Glomerular visceral epithelial cell (primary cell): ENCODE measurements at regions not wholly inside any gene's neighbourhood (a gene's known extent, or its start where the extent isn't known, plus 50 kb on each side); places are given as distances from the start of the nearest gene placed in this dataset.

Experiments used
- DNase-seq: peaks from one replicate; pipeline ENCODE4 v3.0.0-alpha.2; 2016; ENCODE audit errors: extremely low spot score

DNA sequence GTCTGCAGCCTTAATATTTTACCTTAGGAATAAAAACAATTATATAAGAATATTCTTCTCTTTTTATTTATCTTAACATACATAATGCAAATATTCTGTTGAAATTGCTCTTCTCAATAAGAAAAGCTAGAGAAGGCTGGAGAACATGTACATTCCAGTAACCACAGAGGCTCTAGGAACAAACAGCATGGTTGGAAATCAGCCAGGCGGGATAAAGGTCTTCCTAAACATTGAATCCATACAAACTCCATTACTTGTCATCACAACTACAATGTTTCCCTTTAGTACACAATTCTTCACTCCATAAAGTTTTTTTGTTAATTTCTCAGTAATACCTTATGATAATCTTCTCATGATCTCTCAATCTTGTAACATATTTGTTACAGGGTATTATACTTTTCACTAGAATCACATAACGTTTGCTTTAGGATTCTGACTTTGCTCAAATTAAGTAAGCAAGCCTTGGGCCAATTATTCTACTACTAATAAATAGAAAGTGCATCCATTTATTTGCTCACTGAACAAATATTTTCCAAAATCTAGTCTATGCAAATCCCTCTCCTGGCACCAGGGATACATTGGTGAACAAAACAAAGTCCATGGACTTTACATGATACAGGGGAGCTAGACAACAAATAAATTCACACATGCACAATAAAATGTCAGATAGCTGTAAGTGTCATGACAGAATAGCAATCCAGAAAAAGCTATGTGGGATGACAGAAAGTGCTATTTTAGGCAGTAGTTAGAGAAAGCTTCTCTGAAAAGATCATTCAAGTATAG lies 237.5 kb upstream of the TMTC1 start:
- no peak for DNase-seq

GRCh38 chr12:30019366-30020140 lies 235.8 kb upstream of the TMTC1 start:
- DNase-seq = no peak

- DNase-seq = no peak
These were observed 232.9 kb upstream of the TMTC1 start for GRCh38 chr12:30016540-30017055.

DNA sequence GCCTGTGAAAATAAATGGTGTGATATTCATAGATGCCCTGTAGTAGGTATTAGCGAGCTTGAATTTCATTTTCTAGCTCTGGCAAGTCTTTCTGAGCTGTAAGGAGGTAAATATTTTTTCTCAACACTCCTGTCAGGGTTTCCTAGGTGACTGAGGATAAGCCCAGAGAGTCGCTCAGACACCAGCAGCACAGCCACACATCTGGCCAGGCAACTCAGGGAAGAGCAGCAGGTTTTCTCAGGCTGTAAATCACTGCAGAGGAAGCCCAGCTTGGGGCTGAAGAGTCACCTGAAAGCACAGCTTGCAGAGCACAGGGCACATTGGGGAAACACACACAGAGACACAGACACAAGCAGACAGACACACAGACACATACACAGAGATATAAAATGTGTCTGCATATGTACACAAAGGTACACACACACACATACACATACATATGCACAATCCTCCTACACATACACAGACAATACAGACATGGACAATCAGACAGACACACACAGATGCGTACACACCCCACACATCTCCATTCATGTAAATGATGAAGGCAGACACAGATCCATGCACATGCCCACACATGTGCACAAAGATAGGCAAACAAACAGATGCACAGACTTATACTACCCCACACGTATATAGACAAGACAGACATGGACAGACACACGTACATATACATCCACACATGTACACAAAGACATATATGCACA lies 232.0 kb upstream of the TMTC1 start:
- no peak for DNase-seq

GRCh38 chr12:30014991-30015390 lies 231.2 kb upstream of the TMTC1 start:
- no peak for DNase-seq

- DNase-seq = no peak
These were observed 229.2 kb upstream of the TMTC1 start for GRCh38 chr12:30012816-30013450.

- peak; percentile 1 for DNase-seq
These were observed 226.6 kb upstream of the TMTC1 start for GRCh38 chr12:30010071-30011052.

GRCh38 chr12:30006021-30006420 lies 222.3 kb upstream of the TMTC1 start:
- no peak for DNase-seq

GRCh38 chr12:30003321-30003720 lies 219.6 kb upstream of the TMTC1 start:
- DNase-seq = no peak

DNA sequence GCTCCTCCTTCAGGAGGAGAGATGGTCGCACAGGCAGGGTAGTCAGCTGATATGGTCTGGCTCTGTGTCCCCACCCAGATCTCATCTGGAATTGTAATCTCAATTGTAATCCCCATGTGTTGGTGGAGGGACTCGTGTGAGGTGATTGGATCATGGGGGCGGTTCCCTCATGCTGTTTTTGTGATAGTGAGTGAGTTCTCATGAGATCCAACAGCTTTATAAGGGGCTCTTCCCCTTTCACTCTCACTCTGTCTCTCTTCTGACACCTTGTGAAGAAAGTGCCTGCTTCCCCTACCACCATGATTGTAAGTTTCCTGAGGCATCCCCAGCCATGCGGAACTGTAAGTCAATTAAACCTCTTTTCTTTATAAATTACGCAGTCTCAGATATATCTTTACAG lies 218.9 kb upstream of the TMTC1 start:
- DNase-seq = no peak

DNA sequence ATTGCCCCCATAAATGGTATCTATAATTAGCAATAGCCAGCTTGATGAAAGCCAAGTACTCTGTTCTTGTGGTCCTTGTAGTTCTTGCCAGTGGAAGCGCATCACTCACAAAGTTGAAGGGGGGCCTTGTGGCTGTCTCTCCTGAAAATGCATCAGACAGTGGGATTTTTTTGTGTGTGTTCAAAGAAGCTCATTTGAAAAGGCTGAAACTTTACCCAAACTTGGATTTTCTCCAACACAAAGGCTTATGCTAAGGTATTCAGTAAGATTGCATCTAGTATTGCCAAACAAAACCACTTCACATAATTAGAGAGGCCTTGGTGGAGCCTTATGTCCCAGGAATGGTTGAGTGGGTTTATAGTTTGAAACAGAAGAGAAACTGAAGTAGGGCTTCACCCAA lies 216.7 kb upstream of the TMTC1 start:
- DNase-seq = no peak

DNA sequence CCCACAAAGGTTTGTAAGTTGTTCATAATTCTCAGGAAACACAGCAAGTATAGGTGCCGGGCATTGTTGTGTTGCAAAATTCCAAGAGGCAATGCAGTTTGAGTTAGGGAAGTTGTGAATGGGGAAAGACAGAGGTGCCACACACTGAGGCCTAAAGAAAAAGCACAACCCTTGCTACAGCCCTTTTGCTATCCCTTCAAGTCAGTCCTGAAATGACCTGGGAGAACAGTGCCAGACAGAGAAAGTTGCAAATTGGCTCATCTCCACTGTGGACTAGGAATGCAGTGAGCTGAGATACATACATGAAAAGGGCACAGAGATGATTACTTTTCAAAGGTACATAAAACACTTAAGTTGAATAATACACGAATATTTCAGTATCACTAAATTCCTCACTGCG lies 213.3 kb upstream of the TMTC1 start:
- DNase-seq = no peak

DNA sequence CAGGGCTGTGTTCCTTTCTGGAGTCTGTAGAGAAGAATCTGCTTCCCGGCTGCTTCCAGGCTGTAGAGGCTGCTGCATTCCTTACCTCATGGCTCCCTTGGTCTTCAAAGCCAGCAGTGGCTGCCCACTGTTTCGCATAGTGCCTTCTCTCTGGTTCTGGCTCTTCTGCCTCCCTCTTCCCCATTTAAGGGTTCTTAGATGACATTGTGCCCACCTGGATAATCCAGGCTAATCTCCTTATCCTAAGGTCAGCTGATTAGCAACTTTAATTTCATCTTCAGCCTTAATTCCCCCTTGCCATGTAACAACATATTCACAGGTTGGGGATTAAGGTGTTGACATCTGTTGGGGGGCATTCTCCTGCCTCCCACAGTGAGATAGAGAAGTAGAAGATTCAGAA lies 208.6 kb upstream of the TMTC1 start:
- DNase-seq = no peak

GRCh38 chr12:29991924-29992323 lies 208.2 kb upstream of the TMTC1 start:
- DNase-seq = no peak

DNA sequence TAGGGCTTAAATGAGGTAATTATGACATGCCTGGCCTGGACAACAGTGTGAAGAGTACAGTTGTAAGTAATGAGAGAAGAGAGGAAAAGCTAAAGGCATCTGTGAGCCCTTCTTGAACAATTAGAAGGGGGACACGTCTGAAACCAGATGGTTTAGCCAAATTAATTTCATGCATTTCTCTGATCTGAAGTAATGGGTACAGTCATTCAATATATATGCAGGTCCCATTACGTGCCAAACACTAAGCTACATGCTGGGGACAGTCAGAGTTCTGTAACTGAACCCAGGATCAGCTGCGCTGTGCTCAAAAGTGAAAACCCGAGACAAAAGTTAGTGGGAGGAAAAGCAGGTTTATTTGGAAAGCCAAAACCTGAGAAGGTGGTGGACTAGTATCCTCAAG lies 207.2 kb upstream of the TMTC1 start:
- no peak for DNase-seq

- no peak for DNase-seq
These were observed 200.1 kb upstream of the TMTC1 start for GRCh38 chr12:29983851-29984250.

DNA sequence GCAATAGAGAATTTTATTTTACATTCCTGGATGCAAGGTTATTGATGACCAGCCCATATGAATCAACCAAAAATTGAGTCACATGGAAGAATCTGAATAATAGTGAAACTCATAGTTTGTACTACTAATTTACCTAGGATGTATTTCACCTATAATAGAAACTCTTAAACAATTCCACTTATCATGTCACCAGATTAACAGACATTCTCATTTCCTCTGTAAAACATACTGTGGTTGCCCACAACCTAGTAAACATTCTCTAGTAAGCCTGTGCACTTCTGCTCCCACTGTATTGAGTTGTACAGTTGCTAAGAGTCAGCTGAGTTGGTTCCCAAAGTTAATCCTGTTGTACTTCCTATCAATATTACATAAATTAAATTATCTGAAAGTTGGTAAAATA lies 196.6 kb upstream of the TMTC1 start:
- DNase-seq = no peak

- no peak for DNase-seq
These were observed 187.7 kb upstream of the TMTC1 start for GRCh38 chr12:29971446-29971845.

DNA sequence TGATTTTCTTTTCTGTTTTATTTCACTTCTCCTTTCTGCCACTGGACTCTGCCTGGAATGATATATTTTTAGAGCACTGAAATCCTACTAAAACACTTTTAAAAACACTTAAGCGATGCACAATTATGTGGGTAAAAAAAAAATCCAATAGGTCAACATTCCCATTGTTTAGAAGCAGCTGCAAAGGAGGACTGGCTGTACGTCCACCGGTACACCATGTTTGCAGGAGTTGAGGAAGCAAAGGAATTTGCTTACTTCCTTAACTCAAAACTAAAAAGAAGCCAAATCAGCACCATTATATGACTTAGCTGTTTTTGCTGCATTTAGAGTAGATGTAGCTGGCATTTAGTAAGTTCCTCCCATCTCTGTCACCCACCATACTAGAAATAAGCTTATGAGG lies 186.8 kb upstream of the TMTC1 start:
- DNase-seq = no peak

GRCh38 chr12:29962276-29963035 lies 178.7 kb upstream of the TMTC1 start:
- DNase-seq = no peak
